MCF 10A (cell line): ENCODE measurements at regions not wholly inside any gene's neighbourhood (a gene's known extent, or its start where the extent isn't known, plus 50 kb on each side); places are given as distances from the start of the nearest gene placed in this dataset.

Source experiments
- BruUV-seq: library from RNA; stranded (reverse); fragments of 400-500 nt; replicated peaks from 2 replicates; lab custom pipeline; 2021; lab: Mats Ljungman, UMichigan
- CTCF ChIA-PET: fragments of 300-600 bp; sonication (Branson Sonifier 250); formaldehyde crosslinking; extraction: SDS; loops from one replicate; lab custom pipeline; 2021; ENCODE audit warnings: antibody characterized with exemption, inconsistent platforms; lab: Yijun Ruan, JAX
- POLR2A ChIA-PET: fragments of 300-600, 350-650 bp; sonication (Branson Sonifier 250); formaldehyde crosslinking; extraction: SDS; loops from one replicate; lab custom pipeline; 2020; ENCODE audit warnings: antibody characterized with exemption, inconsistent platforms; lab: Yijun Ruan, JAX
- DNase-seq: peaks from one replicate; pipeline ENCODE4 v3.0.0-alpha.2; 2018; ENCODE audit not compliant: unreplicated experiment
- H3K27ac Mint-ChIP-seq: one replicate; pipeline ENCODE4 v1.8.0; 2022; ENCODE audit warnings: mild to moderate bottlenecking, low read depth, mixed read lengths; ENCODE audit not compliant: unreplicated experiment
- H3K27me3 Mint-ChIP-seq: one replicate; pipeline ENCODE4 v1.8.0; 2022; ENCODE audit warnings: mixed read lengths; ENCODE audit not compliant: insufficient read depth, unreplicated experiment
- H3K36me3 Mint-ChIP-seq: one replicate; pipeline ENCODE4 v1.8.0; 2022; ENCODE audit warnings: mild to moderate bottlenecking, moderate library complexity, mixed read lengths; ENCODE audit not compliant: insufficient read depth, unreplicated experiment
- H3K4me1 Mint-ChIP-seq: one replicate; pipeline ENCODE4 v1.8.0; 2022; ENCODE audit warnings: mixed read lengths; ENCODE audit not compliant: insufficient read depth, unreplicated experiment
- H3K4me3 Mint-ChIP-seq: one replicate; pipeline ENCODE4 v1.8.0; 2022; ENCODE audit warnings: mild to moderate bottlenecking, moderate library complexity, mixed read lengths; ENCODE audit not compliant: unreplicated experiment
- H3K9me3 Mint-ChIP-seq: one replicate; pipeline ENCODE4 v1.8.0; 2022; ENCODE audit warnings: mixed read lengths; ENCODE audit not compliant: unreplicated experiment
- CTCF ChIP-seq: fragments of 200-600 bp; IDR thresholded peaks from one replicate; pipeline ENCODE4 v1.8.0; 2022; ENCODE audit warnings: antibody characterized with exemption, mild to moderate bottlenecking; ENCODE audit not compliant: unreplicated experiment
- intact Hi-C: fragments of 100-400 bp; cut with micrococcal nuclease; formaldehyde crosslinking; loops from 2 replicates; pipeline ENCODE4 v1.14.1; 2022

GRCh38 chr1:219442611-219443061 lies 170.3 kb downstream of the ZC3H11B start:
- ChIA-PET POLR2A (interaction anchor here (2.0 kb wide), 1 partner anchor 14 kb away, joined by 4 read pairs; no protein-coding TSS in a partner anchor), CTCF (interaction anchor here (1.0 to 1.6 kb wide), 2 partner anchors 56 to 370 kb away, joined by 4 to 6 read pairs; no protein-coding TSS in a partner anchor)
- no peaks in the 10 kb centered on the region for H3K36me3 Mint-ChIP-seq
- DNase-seq: peak; percentile 25
- intact Hi-C loops: no loop called here
- H3K9me3 Mint-ChIP-seq: no peaks in the 10 kb centered on the region
- H3K27me3 Mint-ChIP-seq: peaks cover 73% of the 10 kb centered on the region
- no TSS peak for BruUV-seq
- no peak for TF ChIP-seq CTCF
- no peaks in the 10 kb centered on the region for H3K4me1 Mint-ChIP-seq
- H3K4me3 Mint-ChIP-seq: no peak overlapping the region
- no peak overlapping the region for H3K27ac Mint-ChIP-seq

GRCh38 chr1:219441884-219442283 lies 171.0 kb downstream of the ZC3H11B start:
- CTCF ChIA-PET: no interaction called here
- intact Hi-C loops: no loop called here
- TF ChIP-seq CTCF: no peak

DNA sequence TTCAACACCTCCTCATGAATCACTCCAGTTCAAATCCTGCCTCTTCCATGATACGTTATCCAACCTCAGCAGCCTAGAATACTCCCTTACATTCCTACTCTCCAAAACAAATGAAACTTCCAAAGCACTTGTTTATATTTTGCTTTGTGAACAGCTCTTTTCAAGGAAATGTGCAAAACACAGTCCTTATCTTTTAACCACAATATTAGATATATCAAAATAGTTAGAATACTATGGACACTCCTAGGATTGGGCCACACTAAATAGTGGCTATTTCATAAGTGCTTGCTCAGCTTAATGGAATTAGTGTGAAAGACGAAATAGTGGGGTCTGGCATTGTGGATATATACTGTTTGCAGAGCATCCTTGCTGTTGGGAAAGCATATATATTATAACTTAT lies 173.5 kb downstream of the ZC3H11B start:
- TF ChIP-seq CTCF: no peak
- BruUV-seq: no TSS peak
- H3K4me3 Mint-ChIP-seq: no peak overlapping the region
- H3K9me3 Mint-ChIP-seq: no peaks in the 10 kb centered on the region
- ChIA-PET CTCF (interaction anchor here (0.6 to 1.0 kb wide), 2 partner anchors 11 to 503 kb away, joined by 3 read pairs; no protein-coding TSS in a partner anchor), POLR2A (no interaction called here)
- no peak overlapping the region for H3K27ac Mint-ChIP-seq
- no peaks in the 10 kb centered on the region for H3K4me1 Mint-ChIP-seq
- no peak for DNase-seq
- intact Hi-C loops: no loop called here
- H3K36me3 Mint-ChIP-seq: no peaks in the 10 kb centered on the region
- H3K27me3 Mint-ChIP-seq: peaks cover 70% of the 10 kb centered on the region

More at GRCh38 chr1:219441884-219442283, 171.0 kb downstream of the ZC3H11B start:
- DNase-seq: no peak
- Mint-ChIP-seq H3K36me3 (no peaks in the 10 kb centered on the region), H3K4me1 (no peaks in the 10 kb centered on the region), H3K4me3 (no peak overlapping the region), H3K9me3 (no peaks in the 10 kb centered on the region), H3K27ac (no peak overlapping the region), H3K27me3 (peaks cover 73% of the 10 kb centered on the region)
- POLR2A ChIA-PET: no interaction called here
- no TSS peak for BruUV-seq

DNA sequence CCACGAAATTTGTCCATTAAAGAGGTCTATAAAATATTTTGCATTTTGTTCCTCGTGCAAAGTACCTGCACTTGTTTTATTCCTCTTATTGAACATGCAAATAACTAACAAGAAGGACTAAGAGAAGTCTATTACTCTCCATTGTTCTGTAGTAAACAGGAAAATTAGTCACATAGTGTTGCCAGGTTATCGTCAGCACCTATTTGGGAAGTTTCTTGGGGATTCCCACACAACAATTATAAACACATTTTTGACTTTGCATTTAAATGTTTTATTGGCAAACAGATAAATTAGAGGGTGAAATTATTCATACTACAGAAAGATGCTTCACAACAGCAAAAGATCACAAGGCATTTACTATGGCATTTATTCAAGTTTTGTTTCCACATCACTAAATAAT lies 174.5 kb downstream of the ZC3H11B start:
- Mint-ChIP-seq H3K4me1 (no peaks in the 10 kb centered on the region), H3K9me3 (no peaks in the 10 kb centered on the region), H3K27me3 (peaks cover 60% of the 10 kb centered on the region), H3K4me3 (no peak overlapping the region), H3K36me3 (no peaks in the 10 kb centered on the region), H3K27ac (no peak overlapping the region)
- ChIA-PET CTCF (interaction anchor here (1.0 kb wide), 1 partner anchor 10 kb away, joined by 3 read pairs; no protein-coding TSS in a partner anchor), POLR2A (no interaction called here)
- intact Hi-C loops: no loop called here
- no TSS peak for BruUV-seq
- no peak for DNase-seq
- TF ChIP-seq CTCF: no peak
